ENCODE measurements at regions not wholly inside any gene's neighbourhood (a gene's known extent, or its start where the extent isn't known, plus 50 kb on each side); places are given as distances from the start of the nearest gene placed in this dataset.

DNA sequence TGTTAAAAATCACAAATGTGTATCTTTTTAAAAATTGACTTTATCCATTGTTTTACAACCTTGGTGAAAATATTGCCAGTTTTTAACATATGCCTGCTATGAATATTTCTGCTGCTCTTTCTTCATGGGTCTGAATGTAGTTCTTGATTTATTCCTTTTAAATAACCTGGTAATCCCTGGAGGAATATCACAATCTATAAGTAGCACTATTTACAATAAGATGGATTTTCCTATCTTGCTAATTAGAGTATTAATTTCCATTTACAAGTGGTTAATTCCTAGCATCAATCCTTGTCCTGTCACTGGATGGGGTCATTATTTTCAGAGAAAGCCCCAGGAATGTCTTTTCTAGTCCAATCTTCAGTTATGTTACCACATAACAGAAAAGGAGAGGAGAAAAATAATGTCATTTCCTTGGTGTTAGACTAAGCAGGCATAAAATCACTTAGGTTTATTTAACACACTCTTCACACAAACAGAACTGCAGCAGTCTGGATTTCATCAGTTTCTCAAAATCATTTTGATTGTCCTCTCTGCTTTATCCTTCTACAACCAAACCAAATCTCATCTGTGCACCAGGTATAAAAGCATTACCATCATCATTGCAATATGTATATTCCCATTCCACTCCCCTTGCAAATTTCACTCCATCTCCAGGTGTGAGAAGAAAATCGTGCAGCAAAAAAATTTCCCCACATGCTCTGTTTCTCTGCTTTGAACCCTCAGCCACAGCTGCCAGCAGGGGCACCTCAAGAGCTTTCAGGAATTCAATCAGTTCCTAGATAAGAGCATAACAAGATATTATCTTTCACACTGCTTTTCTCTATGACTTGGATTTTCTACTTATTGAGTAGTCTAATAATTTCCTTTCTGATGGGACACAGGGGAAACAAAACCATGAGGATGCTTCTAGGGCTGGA, 204.1 kb downstream of the SEC61B start:
- no peak for TF ChIP-seq SMC3 (IDR thresholded peaks at IDR 0.05; ENCODE audit: low read depth, low read length)
- TF ChIP-seq, protein P1, sequence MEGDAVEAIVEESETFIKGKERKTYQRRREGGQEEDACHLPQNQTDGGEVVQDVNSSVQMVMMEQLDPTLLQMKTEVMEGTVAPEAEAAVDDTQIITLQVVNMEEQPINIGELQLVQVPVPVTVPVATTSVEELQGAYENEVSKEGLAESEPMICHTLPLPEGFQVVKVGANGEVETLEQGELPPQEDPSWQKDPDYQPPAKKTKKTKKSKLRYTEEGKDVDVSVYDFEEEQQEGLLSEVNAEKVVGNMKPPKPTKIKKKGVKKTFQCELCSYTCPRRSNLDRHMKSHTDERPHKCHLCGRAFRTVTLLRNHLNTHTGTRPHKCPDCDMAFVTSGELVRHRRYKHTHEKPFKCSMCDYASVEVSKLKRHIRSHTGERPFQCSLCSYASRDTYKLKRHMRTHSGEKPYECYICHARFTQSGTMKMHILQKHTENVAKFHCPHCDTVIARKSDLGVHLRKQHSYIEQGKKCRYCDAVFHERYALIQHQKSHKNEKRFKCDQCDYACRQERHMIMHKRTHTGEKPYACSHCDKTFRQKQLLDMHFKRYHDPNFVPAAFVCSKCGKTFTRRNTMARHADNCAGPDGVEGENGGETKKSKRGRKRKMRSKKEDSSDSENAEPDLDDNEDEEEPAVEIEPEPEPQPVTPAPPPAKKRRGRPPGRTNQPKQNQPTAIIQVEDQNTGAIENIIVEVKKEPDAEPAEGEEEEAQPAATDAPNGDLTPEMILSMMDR (IDR thresholded peaks at IDR 0.05), result no peak
- no peak for TF ChIP-seq MXI1 (IDR thresholded peaks at IDR 0.05; ENCODE audit: low read depth, low read length)
- TF ChIP-seq EP300 (IDR thresholded peaks at IDR 0.05; ENCODE audit: borderline replicate concordance in 1 of 2, low read depth in 1 of 2, low read length in 1 of 2), result no peak
